GM18502 (cell line): ENCODE measurements at regions not wholly inside any gene's neighbourhood (a gene's known extent, or its start where the extent isn't known, plus 50 kb on each side); places are given as distances from the start of the nearest gene placed in this dataset.
"Not testable (repeated sequence)": the region's sequence is repeated elsewhere in the genome, so short reads cannot be mapped to it uniquely, and the experiment has no call there.

ENCODE experiments used
- ATAC-seq: cut with Tn5 transposase; IDR thresholded peaks from one replicate; pipeline ENCODE4 v1.9.1; 2021; ENCODE audit warnings: mild to moderate bottlenecking; ENCODE audit not compliant: unreplicated experiment, poor library complexity

DNA sequence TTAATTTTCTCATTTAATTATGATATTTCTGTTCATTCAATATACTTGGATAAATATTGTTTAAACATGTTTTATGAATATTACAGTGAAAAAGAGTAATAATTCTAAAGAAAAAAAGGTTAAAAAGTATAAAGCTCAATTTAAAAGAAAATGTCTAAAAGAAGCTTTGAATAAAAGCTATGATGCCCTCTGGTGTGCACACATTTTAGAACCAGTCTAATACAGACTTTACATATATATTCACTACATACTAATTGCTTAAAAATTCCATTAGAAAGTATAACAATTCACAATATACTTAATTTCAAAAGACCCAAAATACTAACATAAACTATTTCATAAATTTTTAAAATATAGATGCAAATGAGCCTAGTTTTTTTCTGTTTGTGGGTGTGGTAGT is 909.1 kb upstream of the ROBO1 start:
- ATAC-seq: no peak

DNA sequence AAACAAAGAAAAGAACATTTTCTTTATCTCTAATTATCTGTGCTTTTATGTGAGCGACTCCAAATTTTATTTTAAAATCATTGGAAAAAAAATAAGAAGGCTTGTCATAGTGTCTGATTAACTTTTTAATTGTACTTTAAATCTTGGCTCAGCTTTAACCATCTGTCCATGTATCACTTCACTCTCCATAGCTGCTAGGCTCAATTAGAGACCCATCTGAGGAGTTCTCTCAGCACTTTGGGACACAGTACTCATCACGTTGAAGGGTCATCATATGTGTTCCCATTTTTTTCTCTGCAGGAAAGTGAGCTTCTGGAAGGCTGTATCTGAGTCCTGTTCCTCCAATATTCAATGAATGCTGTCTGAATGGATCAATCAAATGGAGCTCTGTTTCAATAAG is 908.5 kb upstream of the ROBO1 start:
- no peak for ATAC-seq

DNA sequence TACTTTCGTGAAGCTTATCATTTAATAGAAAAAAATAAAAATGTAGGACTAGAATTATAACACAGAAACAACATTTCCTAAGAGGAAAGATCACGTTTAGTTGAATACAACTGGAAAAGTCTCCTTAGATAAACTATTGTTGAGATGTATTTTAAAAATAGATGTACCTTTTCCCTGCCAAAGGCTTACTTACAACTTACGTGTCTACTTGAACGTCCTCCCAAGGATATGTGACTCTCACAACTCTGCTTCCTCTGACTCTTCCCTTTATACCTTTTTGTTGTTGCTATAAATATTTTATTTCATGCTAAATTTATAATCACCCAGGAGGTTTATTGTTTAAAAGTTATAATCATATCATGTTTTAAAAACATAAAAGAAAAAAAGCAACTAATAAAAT is 908.0 kb upstream of the ROBO1 start:
- ATAC-seq: no peak

DNA sequence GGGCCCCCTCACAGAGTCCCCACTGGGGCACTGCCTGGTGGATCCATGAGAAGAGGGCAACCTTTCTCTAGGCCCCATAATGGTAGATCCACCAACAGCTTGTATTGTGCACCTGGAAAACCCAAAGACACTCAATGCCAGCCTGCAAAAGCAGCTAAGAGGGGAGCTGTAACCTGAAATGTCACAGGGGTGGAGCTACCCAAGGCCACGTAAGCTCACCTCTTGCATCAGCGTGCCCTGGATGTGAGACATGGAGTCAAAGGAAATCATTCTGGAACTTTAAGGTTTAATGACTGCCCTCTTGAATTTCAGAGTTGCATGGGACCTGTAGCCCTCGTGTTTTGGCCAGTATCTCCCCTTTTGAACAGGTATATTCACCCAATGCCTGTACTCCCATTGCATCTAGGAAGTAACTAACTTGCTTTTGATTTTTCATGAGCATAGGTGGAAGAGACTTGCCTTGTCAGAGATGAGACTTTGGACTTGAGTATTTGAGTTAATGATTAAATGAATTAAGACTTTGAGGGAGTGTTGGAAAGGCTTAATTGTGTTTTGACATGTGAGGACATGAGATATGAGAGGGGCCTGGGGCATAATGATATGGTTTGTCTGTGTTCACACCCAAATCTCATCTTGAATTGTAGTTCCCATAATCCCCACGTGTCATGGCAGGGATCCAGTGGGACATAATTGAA is 900.9 kb upstream of the ROBO1 start:
- ATAC-seq: no peak

DNA sequence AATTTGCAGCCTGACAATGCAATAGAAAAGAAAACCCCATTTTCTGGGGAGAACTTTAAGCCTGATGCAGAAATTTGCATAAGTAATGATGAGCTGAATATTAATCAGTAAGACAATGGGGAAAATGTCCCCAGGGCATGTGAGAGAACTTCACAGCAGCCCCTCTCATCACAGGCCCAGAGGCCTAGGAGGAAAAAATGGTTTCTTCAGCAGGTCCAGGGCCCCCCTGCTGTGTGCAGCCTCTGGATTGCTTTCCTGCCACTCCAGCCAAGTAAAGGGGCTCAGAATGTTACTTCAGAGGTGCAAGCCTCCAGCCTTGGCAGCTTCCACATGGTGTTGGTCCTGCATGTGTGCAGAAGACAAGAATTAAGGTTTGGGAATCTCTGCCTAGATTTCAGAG is 900.3 kb upstream of the ROBO1 start:
- no peak for ATAC-seq

- no peak for ATAC-seq
Observed at GRCh38 chr3:80663426-80663825, 895.6 kb upstream of the ROBO1 start.

DNA sequence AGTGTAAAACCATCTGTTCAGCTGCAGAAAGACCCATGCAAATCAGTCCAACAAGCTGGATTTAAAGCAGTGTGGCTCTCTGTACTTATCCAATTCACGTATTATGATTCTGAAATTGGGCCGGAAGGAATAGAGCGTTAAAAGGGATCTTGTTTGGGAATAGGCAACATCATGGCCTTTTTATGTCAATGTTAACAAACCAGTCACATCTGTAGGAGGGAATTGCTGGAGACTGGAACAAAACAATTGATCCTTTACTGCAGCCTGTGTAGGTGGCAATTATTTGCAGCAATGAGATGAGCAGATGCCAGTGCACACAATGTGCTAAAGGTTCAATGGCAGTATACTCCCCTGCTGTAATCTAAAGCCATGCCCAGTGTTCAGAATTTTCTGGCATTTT is 887.4 kb upstream of the ROBO1 start:
- ATAC-seq: no peak

DNA sequence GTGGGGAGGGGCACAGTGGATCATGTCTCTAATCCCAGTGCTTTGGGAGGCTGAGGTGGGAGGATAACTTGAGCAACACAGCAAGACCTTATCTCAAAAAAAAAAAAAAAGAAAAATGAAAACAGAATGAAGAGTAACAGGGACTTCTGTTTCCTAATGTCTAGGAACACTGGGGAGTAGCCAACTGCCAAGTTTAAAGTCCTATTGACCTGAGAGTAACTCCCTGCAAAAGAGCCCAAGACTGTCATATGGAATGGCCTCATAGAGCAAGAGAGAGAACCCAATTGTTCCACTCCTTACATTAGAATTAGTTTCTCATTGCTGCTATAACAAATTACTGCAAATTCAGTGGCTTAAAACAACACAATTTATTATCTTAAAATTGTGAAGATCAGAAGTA is 881.4 kb upstream of the ROBO1 start:
- ATAC-seq: no peak

- no peak for ATAC-seq
Observed at GRCh38 chr3:80643421-80643820, 875.6 kb upstream of the ROBO1 start.

DNA sequence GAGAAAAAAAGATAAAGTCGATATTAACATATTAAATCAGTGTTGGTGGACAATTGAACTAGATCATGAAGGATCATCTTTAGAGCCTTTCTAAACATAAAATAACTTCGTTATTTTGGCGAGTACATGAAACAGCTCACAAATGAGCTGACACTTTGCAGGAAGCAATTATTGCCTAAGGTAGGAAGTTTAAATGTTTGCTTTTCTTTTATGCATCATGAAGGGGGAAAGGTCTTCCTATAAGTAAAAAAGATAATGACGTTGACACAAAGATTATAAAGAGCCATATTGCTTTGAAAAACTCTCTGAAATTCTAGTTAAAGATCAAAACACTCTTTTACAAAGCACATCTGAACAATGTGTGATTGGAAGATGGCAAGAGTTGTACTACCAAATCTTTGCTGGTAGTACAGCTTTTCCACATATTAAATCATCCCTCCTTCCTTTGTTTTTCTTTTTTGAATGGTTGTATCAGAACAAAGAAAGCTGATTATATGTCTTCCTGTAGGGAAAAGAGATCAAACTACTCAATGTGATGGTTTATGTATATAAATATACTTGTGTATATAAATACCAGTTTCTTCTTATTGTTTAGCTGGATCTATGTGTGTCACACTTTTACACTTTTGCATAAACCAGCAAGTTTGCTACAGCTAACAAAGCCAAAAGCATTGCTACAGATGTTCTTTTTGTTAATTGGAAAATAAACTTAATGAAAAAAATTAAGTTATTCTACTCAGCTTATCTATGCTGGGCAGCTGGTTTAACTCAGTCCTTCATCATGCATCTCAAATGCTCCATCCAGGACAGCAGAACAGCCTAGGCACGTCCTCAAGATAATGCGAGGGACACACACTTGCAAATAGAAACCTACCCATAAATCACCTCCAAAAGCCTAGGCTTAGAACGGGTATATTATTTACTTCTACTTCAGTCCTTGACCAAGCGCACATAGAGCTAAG is 850.8 kb upstream of the ROBO1 start:
- no peak for ATAC-seq

DNA sequence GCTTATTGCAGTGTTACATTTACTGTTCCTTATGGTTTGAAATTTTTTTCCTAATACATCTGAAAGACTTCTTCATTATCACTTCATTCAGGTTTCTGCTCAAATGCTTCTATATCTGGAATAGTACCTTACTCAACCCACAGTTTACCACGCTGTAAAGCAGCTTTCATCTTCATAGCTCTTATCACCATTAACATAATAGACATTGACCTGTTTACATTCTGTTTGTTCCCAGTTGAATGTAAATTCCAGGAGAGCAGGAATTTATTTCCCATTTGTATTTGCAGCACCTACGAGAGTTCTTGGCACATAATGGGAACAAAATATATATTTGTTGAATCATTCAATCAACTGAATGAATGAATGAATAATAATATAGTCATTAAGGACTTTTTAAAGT is 844.6 kb upstream of the ROBO1 start:
- ATAC-seq: no peak

GRCh38 chr3:80608072-80608471 is 840.3 kb upstream of the ROBO1 start:
- ATAC-seq: not testable (repeated sequence)

- ATAC-seq: no peak
Observed at GRCh38 chr3:80606073-80606472, 838.3 kb upstream of the ROBO1 start.

- no peak for ATAC-seq
Observed at GRCh38 chr3:80601479-80601878, 833.7 kb upstream of the ROBO1 start.

DNA sequence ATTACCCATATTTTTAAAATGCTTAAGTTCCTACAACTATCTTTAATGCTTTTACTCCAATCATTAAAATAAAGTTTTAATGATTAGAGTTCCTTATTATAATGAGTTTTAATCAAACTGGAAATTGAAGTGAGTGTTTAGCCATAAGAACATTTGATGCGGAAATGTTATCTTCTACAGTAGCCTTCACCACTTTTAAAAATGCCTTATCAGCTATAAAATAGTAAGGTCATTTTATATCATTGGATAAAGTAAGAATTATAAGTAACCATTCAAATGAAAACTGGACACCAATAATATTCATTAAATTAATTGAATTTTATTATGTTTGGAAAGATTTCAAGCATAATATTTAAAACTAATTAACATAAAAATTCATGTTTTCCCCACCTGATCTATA is 825.0 kb upstream of the ROBO1 start:
- no peak for ATAC-seq

- ATAC-seq: no peak
Observed at GRCh38 chr3:80586338-80586737, 818.5 kb upstream of the ROBO1 start.

DNA sequence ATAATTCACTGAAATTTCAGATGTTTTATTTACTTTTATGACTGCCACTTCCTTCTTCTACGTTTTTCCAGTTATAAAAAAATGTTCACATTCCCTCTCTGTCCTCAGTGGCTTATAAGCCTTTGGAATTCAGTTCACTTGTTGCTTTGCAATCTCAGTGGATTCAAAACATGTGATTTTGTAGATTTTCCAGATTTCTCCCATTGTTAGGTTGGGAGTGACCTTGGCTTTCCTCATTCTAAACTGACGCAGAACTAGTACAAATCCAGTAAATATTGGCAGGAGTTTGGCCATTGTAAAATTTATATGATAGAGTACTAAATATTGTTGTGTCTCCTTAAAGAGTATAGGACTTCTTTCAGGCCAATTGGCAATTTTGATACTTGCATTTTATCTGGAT is 812.3 kb upstream of the ROBO1 start:
- ATAC-seq: no peak

- no peak for ATAC-seq
Observed at GRCh38 chr3:80564391-80564790, 796.6 kb upstream of the ROBO1 start.

- no peak for ATAC-seq
Observed at GRCh38 chr3:80559701-80560100, 791.9 kb upstream of the ROBO1 start.

GRCh38 chr3:80556763-80557162 is 789.0 kb upstream of the ROBO1 start:
- no peak for ATAC-seq

DNA sequence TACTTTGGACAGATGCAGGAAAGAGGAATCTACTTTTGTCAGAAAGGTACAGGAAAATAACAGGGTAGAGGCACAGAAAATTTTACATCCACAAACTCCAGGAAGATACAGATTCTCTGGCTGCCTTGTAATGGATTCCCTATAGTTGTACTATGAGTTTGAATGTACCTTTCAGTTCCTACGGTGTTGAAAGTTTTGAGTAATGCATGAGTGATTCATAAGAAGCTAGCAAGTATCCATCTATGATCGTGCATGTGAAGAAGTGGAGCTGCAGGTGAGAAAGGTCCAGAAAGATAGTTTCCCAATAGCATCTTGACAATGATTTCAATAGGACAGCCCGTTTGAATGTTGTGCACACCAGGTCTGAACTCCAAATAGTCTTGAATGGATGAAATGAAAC is 786.5 kb upstream of the ROBO1 start:
- ATAC-seq: no peak

- no peak for ATAC-seq
Observed at GRCh38 chr3:80553211-80553610, 785.4 kb upstream of the ROBO1 start.
